GM18507 (cell line): ENCODE measurements at regions not wholly inside any gene's neighbourhood (a gene's known extent, or its start where the extent isn't known, plus 50 kb on each side); places are given as distances from the start of the nearest gene placed in this dataset.
A peak's percentile ranks its signal among the peaks of the same experiment; 100 is the strongest.

Experiments used
- DNase-seq: peaks from one replicate; pipeline ENCODE4 v3.0.0; 2011; ENCODE audit warnings: low read depth; ENCODE audit not compliant: insufficient read length; ENCODE audit errors: extremely low spot score
- FAIRE-seq: peaks from 2 replicates; lab custom pipeline; 2011; peaks lifted over from hg19 to GRCh38; lab: Jason Lieb, UNC

DNA sequence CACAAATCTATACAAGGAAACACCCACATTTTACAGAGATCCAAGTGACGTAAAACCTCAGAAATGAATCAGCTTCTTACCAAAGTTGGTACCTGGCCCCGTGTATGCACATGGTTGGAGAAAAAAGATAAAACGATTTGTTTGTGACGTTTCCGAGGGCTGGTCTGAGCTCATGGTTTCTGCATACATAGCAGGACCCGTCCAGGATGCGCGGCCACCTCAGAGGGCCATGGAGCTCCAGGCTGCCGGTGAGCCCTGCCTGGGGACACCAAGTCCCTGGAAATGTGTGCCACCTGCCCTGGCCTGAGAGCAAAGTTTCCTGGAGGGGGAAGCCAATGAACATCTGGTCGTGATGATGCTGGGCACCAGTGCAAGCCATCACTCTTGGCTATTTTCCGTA, 402.6 kb upstream of the MKI67 start:
- no peak for FAIRE-seq
- no peak for DNase-seq

DNA sequence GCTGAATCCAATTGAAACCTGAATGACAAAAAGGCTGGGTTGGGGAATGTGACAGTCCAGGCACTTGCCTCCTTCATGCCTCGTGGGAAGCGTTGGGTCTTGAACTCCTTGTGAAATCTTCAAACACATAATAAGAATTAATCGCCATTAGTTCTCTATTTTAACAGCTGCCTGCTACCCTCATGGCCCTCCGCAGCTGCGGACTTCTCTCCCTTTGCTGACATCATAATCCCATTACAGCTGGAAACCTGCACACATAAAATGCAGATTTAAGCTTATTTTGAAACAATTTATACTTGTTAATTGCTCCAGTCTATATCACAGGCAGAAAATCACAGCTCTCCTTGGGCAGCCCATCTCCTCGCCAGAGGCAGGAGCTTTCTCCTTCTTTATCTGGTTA, 403.0 kb upstream of the MKI67 start:
- no peak for DNase-seq
- FAIRE-seq: no peak

DNA sequence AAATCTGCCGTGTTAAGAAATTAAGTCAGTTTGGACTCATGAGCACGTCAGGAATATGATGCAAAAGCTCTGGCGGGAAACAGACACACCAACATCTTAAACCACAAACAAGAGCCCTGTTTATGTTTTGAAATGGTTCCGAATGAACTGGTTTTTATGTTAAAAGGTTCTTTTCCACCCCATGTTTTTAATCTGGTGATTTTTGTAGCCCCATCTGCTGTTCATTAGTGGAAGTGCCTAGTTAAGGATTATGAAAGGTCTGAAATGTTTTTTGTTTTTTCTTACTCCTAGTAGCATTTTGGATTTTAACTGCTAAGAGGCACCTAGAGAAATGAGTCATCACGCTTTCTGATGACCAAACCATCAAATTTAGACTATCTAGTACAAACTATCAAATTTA, 404.1 kb upstream of the MKI67 start:
- FAIRE-seq: peak; percentile 9
- DNase-seq: no peak

DNA sequence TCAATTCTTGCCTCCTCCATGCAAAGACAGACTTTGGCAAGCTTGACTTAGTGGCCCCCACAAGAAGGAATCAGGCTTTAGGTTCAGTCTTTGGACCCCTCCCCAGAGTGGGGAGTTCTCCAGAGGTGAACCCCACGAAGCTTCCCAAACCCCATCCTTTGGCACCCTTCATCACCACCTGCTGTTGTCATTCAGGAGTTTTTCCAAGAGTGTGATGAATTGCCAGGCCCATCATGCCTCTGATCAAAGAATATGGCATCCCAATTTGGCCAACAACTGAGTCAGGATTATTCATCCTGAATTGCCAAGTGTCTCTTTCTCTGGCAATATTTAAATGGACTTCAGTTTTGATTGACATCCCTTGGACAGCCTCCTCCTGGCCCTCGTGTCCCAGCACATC, 404.7 kb upstream of the MKI67 start:
- FAIRE-seq (no peak), DNase-seq (no peak)

DNA sequence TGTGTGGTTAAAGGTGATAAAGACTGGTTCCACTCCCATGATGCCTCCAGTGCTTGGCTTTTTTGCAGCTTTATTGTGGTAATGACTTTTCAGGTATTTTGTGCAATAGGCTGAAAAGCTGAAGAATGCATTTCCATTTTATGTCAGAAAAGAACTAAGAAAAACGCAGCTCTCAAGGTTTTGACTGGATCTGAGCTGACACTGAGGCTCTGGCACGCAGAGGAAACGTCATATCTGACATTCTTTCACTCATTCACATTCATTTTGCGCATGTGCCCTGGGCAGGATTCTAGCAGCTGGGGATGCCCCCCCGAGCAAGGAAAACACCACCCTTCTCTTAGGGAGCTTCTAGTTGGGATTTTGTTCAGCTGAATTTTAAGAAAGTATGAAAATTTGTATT, 408.5 kb upstream of the MKI67 start:
- DNase-seq: no peak
- no peak for FAIRE-seq

DNA sequence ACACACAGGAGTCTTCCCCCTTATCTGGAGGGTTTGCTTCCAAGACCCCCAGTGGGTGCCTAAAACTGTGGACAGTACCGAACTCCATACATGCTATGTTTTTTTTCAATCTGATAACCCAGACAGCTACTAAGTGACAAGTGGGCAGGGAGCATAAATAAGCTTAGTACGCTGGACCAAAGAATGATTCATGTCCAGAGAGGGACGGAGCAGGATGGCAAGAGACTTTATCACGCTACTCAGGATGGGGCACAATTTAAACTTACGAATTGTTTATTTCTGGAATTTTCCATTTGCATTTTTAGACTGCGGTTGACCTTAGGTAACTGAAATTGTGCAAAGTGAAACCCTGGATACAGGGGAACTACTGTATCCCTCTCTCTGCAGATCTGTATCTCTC, 410.0 kb upstream of the MKI67 start:
- DNase-seq: no peak

DNA sequence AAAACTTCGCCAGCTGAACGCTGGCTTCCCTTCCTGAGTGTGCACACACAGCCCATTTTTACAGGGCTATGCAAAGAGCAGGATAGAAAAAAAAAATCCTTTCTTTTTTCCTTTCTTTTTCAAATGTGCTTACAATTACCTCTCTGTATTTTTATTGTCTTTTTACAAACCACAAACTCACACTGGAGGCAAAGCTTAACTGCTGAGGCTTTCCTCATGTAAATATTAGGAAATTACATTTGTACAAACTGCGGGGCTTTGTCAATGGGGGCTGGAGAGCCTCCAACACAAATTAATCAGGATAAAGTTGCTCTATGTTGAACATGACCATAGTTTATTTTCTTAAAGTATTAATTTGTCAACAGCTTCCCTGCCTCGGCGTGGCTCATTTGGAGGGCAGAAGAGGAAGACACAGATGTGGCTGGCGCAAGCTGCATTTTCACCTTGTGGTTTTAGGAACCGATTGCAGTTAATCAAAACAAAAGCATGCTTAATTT, 411.7 kb upstream of the MKI67 start:
- DNase-seq (no peak), FAIRE-seq (no peak)

More for the DNA sequence above, 410.0 kb upstream of the MKI67 start:
- no peak for FAIRE-seq

DNA sequence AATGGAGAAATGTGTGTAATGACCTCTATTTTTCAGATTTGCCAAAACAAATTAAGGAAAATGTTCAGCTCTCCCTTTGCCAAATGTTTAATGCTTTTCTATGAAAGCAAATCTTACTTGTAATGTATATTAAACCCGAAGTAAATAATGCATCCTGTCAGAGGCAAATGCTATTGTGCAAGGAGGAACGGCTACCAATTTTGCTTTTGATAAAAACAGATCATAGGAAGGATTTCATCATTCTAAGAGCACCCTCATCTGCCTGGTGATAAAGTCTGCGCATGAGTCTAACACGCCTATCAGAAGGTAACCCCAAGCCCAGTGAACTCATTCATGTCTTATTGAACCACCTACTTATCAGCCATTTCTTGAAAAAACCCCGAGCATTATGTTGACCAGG, 412.4 kb upstream of the MKI67 start:
- DNase-seq: no peak
- FAIRE-seq: no peak

DNA sequence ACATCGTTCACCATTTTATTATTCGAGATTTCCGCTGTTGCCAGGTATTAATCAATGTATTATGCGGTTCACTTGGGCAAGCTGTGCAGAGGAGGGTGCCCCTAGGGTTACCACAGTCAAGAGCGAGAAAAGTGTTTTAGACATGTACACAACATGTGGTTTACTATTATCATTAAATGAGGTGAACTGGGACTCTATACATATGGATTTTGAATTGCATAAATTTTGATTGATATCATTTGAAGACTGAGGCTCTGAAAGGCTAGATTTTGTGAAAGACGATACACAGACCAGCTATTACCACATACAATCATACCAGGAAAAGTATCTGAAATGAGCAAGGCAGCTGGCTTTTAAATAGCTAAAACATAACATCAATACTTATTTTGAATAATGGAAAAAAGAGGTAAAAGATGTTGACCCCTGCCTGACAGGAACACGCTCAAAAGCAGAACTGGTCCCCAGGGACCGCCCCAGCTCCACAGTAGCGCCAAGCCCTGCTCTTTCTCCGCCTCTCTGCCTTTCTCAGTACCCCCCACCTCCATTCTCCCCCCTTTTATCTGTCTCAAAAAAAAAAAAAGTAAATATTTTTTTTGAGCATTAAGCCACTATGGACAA, 413.4 kb upstream of the MKI67 start:
- FAIRE-seq (no peak), DNase-seq (no peak)

DNA sequence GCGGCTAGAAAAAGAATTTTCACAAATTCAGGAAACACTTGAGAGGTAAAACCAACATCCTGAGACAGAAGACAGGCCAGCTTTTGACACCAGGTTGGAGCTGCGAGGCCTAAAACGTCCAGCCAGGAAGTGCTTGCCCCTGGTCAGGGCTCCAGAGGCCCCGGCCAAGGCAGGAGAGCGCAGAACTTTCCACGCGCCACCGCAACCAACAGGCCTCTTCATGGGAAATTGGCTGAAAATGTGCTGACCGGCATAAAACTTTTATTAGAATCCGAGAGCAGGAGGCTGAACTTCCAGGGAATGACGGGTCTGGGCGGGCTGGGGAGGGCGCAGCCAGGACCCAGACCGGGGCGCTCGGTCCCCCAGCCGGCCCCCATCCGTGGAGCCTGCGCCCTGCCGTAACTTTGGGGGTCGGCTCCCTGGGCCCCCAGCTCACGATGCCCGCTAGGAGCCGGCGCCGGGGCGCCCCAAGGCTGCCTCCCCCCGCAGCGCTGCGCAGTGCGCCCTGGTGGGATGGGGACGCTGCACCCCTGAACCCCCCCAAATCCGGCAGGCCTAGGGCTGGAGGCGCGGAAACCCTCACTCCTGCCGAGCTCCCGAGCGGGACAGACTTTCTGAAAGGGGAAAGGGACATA, 414.0 kb upstream of the MKI67 start:
- DNase-seq (no peak), FAIRE-seq (no peak)

DNA sequence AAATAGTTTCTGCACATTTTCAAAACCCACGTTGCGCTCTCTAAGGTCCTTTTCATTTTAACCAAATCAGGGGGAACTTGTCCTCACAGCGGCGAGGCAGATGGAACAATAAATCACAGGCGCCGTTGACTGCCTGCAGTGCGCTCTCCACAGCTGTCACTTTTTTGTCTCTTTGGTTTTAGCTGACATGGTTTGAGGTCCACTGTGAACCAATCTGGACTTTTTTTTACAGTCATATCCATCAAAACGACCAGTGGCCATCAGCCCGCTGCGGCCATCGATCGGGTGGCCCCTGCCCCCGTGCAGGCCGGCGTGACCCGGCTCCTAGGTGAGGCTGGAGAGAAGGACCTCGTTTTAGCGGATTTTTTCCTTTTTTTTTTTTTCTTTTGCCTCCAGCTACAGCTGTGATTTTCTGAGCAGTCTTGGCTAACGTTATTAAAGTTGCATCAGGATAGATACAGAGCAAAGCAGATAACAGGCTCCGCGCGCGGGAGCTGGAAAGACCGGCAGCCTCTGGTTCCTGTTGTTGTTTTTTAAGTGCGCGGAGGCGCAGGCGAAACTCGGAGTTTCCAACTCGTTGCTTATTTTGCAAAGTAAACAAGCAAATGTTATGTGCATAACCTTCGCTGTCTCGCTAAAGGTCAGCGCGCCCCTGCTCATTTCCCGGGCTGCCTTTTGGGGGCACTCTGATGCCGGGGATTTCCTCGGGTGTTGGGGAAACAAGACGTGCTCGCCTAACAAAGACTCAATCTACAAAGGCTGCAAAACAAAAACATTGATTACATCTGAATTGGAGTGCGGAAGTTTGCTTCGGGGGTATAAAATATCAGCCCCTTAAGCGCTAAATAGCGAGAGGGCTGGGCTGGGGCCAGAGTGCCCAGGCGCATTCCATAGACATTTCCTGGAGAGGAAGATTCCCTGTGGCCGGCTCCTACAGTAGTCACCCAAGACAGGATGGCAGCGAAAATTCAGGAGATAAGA, 414.8 kb upstream of the MKI67 start:
- DNase-seq (no peak), FAIRE-seq (no peak)

DNA sequence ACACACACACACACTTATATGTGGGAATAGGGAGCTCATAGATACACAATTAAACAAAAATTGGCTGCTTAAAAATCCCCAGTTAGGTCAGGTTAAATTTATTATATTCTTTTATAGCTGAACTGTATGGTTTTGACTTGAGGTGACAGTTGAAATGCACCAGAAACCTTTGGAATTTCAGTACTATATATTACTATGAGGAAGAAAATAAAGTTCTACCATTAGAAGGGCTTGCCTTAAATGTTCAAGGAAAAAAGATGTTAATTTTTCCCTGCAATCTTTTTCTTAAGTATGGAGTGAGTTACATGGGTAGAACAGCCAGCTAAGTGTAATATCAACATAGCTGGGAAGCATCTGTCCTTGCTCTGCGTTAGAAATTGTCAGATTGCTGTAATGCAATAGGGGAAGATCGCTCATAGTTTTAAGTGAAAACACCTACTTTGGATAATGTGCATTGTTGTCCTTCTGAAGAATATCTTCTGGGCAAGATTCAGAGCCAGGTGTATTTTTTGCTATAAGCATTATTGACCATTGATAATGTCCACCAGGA, 415.8 kb upstream of the MKI67 start:
- FAIRE-seq (no peak), DNase-seq (no peak)

DNA sequence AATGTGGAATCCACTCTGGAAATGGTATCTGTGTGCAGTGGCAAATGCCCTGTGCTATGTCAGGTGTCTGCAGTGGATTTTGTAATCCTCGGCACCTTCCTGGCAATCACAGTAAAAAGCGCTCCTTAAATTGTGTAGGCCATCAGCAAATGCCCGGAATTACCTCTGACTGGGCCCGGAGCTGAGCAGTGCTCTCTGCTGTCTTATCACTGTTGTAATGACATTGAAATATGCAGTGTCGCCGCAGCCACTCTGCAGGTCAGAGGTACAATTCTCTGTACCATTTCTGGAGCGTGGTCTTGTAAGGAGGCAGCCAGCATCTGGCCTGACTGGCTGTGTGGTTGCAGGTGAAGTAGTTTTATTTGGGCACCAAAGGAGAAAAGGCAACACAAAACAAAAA, 416.4 kb upstream of the MKI67 start:
- FAIRE-seq (no peak), DNase-seq (no peak)

DNA sequence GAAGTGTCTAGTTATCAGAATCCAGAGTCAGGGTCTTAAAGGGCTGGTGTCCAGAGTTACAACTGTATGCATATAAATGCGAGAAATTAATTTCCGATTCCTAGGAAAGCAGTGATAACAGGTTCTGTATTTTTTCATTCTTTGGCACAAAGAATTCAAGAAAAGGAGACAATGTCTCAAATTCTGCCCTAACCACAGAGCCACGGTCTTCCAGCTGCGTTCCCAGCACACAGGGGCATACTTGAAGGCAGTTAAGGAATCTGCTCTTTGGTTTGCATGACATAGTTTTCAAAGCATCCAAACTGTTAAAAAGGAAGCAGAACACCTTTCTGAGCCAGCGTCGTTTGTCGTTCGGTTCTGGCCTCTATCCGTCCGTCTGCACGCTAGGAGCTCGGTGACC, 416.9 kb upstream of the MKI67 start:
- FAIRE-seq (no peak), DNase-seq (no peak)

DNA sequence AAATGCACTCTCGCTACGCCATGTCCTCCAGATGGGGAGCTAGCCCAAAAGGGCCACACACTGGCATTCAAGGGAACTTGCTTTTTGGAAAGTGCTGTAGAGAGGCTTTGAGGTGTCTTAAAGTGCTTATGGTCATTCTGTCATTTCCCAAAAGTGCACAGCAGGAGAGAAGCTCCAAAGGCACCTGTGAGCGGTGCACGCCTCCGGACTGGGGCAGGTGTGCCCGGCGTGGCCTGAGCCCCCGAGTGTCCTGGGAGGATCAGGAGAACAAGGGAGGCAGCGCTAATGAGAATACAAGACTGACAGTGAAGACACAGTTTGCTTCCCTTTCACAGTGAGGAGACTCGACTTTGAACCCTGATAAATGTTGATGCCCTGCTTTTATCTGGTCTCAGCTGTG, 419.0 kb upstream of the MKI67 start:
- FAIRE-seq: no peak
- no peak for DNase-seq

DNA sequence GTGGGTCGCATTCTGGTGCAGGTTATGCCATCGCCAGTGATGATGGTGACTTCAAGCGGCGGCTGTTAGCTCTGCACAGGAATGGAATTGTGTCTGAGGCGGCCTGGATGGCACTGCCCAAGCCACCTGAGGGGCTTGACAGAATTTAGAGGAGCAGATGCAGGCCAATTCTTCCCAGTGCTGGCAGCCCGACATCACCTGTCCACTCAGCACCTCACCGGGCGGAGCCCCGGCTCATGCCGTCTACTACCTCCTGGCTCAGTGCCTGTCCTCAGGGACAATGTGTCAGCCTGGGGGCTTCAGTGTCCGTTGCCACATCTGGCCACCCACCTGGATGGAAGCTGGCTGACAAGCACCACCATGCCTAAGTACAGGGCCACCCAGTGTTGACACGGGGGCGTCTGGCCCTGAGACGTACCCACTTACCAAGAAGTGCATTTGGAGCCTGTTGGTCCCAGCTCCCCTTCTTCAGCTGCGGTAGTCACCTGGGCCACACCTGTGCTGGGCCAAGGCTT, 420.5 kb upstream of the MKI67 start:
- FAIRE-seq (no peak), DNase-seq (no peak)

DNA sequence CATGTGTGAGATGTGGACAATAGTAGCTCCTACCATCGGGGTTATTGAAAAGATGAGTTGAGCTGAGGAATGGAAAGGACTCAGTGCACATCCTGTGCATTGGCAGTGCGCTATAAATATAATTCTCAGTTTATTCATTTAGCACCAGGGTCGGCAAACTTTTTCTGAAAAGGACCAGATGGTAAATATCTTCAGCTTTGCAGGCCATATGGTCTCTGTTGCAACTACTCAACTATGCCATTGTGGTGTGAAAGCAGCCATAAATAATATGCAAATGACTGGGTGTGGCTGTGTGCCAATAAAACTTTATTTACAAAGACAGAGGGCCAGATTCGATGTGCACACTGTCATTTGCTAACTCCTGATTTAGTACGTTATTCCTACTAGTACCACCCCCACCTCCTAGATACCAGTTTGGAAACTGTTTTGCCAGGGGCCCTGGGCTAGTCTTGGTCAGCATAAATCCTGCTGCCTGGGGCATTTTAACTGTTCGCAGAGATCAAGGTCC, 422.9 kb upstream of the MKI67 start:
- no peak for FAIRE-seq
- DNase-seq: no peak

DNA sequence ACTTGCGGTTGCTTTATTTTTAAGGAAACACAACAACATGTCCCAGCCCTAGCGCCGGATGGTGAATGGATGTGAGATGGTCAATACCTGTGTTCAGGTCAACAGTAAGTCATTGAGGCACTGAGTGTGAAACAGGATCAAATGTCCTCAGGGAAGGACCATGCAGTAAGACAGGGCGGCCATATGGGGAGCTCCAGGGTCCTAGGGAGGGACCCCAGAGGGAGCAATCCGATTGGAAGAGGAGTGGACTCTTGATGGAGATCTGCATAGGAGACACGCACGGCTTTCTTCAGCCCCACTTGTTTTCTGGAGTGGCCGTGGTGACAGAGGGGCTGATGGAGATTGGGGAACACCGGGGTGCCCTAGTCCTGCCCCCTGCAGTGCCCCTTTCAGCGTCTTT, 423.8 kb upstream of the MKI67 start:
- no peak for DNase-seq
- no peak for FAIRE-seq

DNA sequence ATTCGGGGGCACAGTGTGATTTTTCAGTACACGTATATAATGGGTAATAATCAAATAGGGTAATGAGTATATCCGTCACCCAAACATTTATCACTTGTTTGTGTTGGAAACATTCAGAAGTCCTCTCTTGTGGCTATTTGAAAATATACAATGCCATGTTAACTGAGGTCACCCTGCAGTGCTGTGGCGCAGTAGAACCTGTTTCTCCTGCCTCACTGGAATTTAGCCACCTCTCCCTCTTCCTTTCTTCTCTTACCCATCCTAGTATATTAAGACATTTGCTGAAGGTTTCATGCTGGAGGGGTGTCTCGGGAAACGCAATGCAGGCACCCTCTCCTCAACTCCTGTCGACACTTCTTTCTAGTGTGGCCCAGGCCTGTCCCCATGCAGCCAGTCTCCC, 425.3 kb upstream of the MKI67 start:
- DNase-seq: no peak
- FAIRE-seq: no peak

DNA sequence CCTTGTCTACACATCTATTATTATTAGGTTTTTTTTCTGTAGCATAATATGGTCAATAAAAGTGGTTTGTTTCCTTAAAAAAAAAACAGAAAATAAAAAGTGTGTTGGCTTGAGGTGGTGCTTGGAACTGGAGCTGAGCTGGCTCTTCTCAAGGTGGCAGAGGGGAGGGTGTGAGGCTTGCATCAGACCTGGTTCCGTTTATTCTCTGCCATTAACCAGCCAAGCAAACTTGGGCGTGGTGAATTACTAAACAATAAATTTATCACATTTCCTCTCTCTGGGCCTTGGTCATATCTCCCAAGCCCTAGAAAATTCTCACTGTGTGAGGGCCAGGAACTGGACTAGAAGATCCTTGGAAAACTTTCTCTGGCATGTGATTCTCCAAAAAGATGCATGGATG, 427.5 kb upstream of the MKI67 start:
- FAIRE-seq (no peak), DNase-seq (no peak)
